HG02588 (cell line): ENCODE measurements at regions not wholly inside any gene's neighbourhood (a gene's known extent, or its start where the extent isn't known, plus 50 kb on each side); places are given as distances from the start of the nearest gene placed in this dataset.

Experiments
- ATAC-seq: cut with Tn5 transposase; IDR thresholded peaks from one replicate; pipeline ENCODE4 v1.9.1; 2021; ENCODE audit warnings: mild to moderate bottlenecking, moderate library complexity; ENCODE audit not compliant: unreplicated experiment

GRCh38 chr1:216777148-216777547 is 53.9 kb upstream of the ESRRG start:
- no peak for ATAC-seq
